ENCODE measurements at regions not wholly inside any gene's neighbourhood (a gene's known extent, or its start where the extent isn't known, plus 50 kb on each side); places are given as distances from the start of the nearest gene placed in this dataset.
A peak's percentile ranks its signal among the peaks of the same experiment; 100 is the strongest.
"Not testable (repeated sequence)": the region's sequence is repeated elsewhere in the genome, so short reads cannot be mapped to it uniquely, and the experiment has no call there.

GRCh38 chr16:9630985-9631384, 539.5 kb downstream of the HAPSTR1 start:
- no peak for DNase-seq (ENCODE audit: low read depth in 2 of 2)

- no peak for DNase-seq (ENCODE audit: low read depth in 2 of 2)
These were observed 542.4 kb downstream of the HAPSTR1 start for GRCh38 chr16:9633844-9634243.

GRCh38 chr16:9635150-9635720, 543.8 kb downstream of the HAPSTR1 start:
- not testable (repeated sequence) for DNase-seq (ENCODE audit: low read depth in 2 of 2)

- DNase-seq (ENCODE audit: low read depth in 2 of 2), result no peak
These were observed 538.0 kb downstream of the GRIN2A start for GRCh38 chr16:9644258-9644657.

GRCh38 chr16:9645911-9646310, 536.3 kb downstream of the GRIN2A start:
- DNase-seq (ENCODE audit: low read depth in 2 of 2), result no peak

- peak in 1 of 2 donors; percentile 34 for DNase-seq (ENCODE audit: low read depth in 2 of 2)
These were observed 534.1 kb downstream of the GRIN2A start for GRCh38 chr16:9647981-9648701.

GRCh38 chr16:9650284-9650683, 531.9 kb downstream of the GRIN2A start:
- no peak for DNase-seq (ENCODE audit: low read depth in 2 of 2)

- DNase-seq (ENCODE audit: low read depth in 2 of 2), result no peak
These were observed 527.2 kb downstream of the GRIN2A start for GRCh38 chr16:9655051-9655450.

- DNase-seq (ENCODE audit: low read depth in 2 of 2), result no peak
These were observed 524.6 kb downstream of the GRIN2A start for GRCh38 chr16:9657641-9658040.

- DNase-seq (ENCODE audit: low read depth in 2 of 2), result no peak
These were observed 524.1 kb downstream of the GRIN2A start for GRCh38 chr16:9658164-9658563.

GRCh38 chr16:9658586-9658985, 523.6 kb downstream of the GRIN2A start:
- DNase-seq (ENCODE audit: low read depth in 2 of 2), result no peak

GRCh38 chr16:9660898-9661297, 521.3 kb downstream of the GRIN2A start:
- no peak for DNase-seq (ENCODE audit: low read depth in 2 of 2)

- no peak for DNase-seq (ENCODE audit: low read depth in 2 of 2)
These were observed 520.8 kb downstream of the GRIN2A start for GRCh38 chr16:9661336-9662017.

GRCh38 chr16:9663588-9663987, 518.6 kb downstream of the GRIN2A start:
- no peak for DNase-seq (ENCODE audit: low read depth in 2 of 2)

GRCh38 chr16:9665851-9666271, 516.4 kb downstream of the GRIN2A start:
- DNase-seq (ENCODE audit: low read depth in 2 of 2), result no peak

GRCh38 chr16:9666834-9667480, 515.3 kb downstream of the GRIN2A start:
- DNase-seq (ENCODE audit: low read depth in 2 of 2), result no peak

GRCh38 chr16:9670033-9670432, 512.2 kb downstream of the GRIN2A start:
- DNase-seq (ENCODE audit: low read depth in 2 of 2), result no peak

GRCh38 chr16:9670616-9671015, 511.6 kb downstream of the GRIN2A start:
- DNase-seq (ENCODE audit: low read depth in 2 of 2), result not testable (repeated sequence)

- DNase-seq (ENCODE audit: low read depth in 2 of 2), result not testable (repeated sequence)
These were observed 505.5 kb downstream of the GRIN2A start for GRCh38 chr16:9676560-9677300.

GRCh38 chr16:9677301-9677653, 505.0 kb downstream of the GRIN2A start:
- no peak for DNase-seq (ENCODE audit: low read depth in 2 of 2)

GRCh38 chr16:9679213-9679767, 502.9 kb downstream of the GRIN2A start:
- no peak for DNase-seq (ENCODE audit: low read depth in 2 of 2)

Measured in lung microvascular endothelial cell (primary cell).